CD14-positive monocyte (primary cell): ENCODE measurements at regions not wholly inside any gene's neighbourhood (a gene's known extent, or its start where the extent isn't known, plus 50 kb on each side); places are given as distances from the start of the nearest gene placed in this dataset.

Experiments used
- DNase-seq, 3 donors: peaks; one replicate each; pipeline ENCODE4 v3.0.0-alpha.2; 2011 to 2022
- H2AFZ ChIP-seq: 2 replicates; pipeline ENCODE4 v1.6.0; 2012; ENCODE audit warnings: mild to moderate bottlenecking, low read depth, low read length, inconsistent platforms; ENCODE audit not compliant: insufficient read depth, poor library complexity, severe bottlenecking
- H3K27ac ChIP-seq, 2 donors: 1 replicate in 1 of 2; 2 replicates in 1 of 2; pipeline ENCODE4 v1.5.1; 2012 to 2013; ENCODE audit warnings: low read length in 2 of 2, control low read depth in 1 of 2, inconsistent platforms in 1 of 2, low read depth in 1 of 2, mild to moderate bottlenecking in 1 of 2
- H3K27me3 ChIP-seq, 2 donors: one replicate each; pipeline versions ENCODE4 v1.6.0 to v1.6.1; 2011 to 2013; ENCODE audit warnings: low read length in 2 of 2; ENCODE audit not compliant: control insufficient read depth in 2 of 2, insufficient read depth in 2 of 2
- H3K36me3 ChIP-seq, 2 donors: replicated peaks in 1 of 2; 1 replicate in 1 of 2; 2 replicates in 1 of 2; pipeline versions ENCODE4 v1.5.1 to v1.6.1; 2012 to 2013; ENCODE audit warnings: low read length in 2 of 2, control low read depth in 1 of 2, inconsistent platforms in 1 of 2, mild to moderate bottlenecking in 1 of 2; ENCODE audit not compliant: insufficient read depth in 2 of 2, control insufficient read depth in 1 of 2
- H3K4me1 ChIP-seq, 2 donors: 1 replicate in 1 of 2; 2 replicates in 1 of 2; pipeline versions ENCODE4 v1.5.1 to v1.6.1; 2012 to 2013; ENCODE audit warnings: low read length in 2 of 2, control low read depth in 1 of 2, inconsistent platforms in 1 of 2, mild to moderate bottlenecking in 1 of 2, moderate library complexity in 1 of 2; ENCODE audit not compliant: insufficient read depth in 2 of 2, control insufficient read depth in 1 of 2
- H3K4me2 ChIP-seq: replicated peaks from 2 replicates; pipeline ENCODE3; 2012; ENCODE audit warnings: low read length, moderate library complexity, mild to moderate bottlenecking; ENCODE audit not compliant: poor library complexity, severe bottlenecking; ENCODE audit errors: extremely low read depth
- H3K4me3 ChIP-seq, 3 experiments: fragments of 200-600 bp in 1 of 3; sonication (generic) in 1 of 3; replicated peaks in 1 of 3; 1 replicate in 2 of 3; 2 replicates in 1 of 3; pipeline ENCODE4 v1.5.1; 2011 to 2013; ENCODE audit warnings: low read length in 3 of 3, mild to moderate bottlenecking in 3 of 3, control low read depth in 2 of 3, low read depth in 2 of 3, inconsistent platforms in 1 of 3, moderate library complexity in 1 of 3
- H3K79me2 ChIP-seq: 2 replicates; pipeline ENCODE4 v1.6.0; 2012; ENCODE audit warnings: mild to moderate bottlenecking, control low read depth, inconsistent platforms, low read length, moderate library complexity; ENCODE audit not compliant: insufficient read depth
- H3K9ac ChIP-seq: 2 replicates; pipeline ENCODE4 v1.6.0; 2017; ENCODE audit warnings: low read length, mild to moderate bottlenecking; ENCODE audit not compliant: insufficient read depth, poor library complexity, severe bottlenecking
- H3K9me3 ChIP-seq, 2 donors: replicated peaks in 1 of 2; 1 replicate in 1 of 2; 2 replicates in 1 of 2; pipeline versions ENCODE4 v1.5.1 to v1.6.1; 2012 to 2013; ENCODE audit warnings: low read length in 2 of 2, control low read depth in 1 of 2; ENCODE audit not compliant: control insufficient read depth in 1 of 2, insufficient read depth in 1 of 2
- H4K20me1 ChIP-seq: 2 replicates; pipeline ENCODE4 v1.6.0; 2012; ENCODE audit warnings: mild to moderate bottlenecking, low read length, control low read depth, moderate library complexity; ENCODE audit not compliant: insufficient read depth
- H3K27ac Mint-ChIP-seq, 7 donors: one replicate each; pipeline ENCODE4 v1.8.0; 2020; ENCODE audit warnings: mild to moderate bottlenecking in 7 of 7, mixed read lengths in 7 of 7, moderate library complexity in 6 of 7, inconsistent platforms in 2 of 7
- H3K27me3 Mint-ChIP-seq, 3 donors: one replicate each; pipeline ENCODE4 v1.8.0; 2021 to 2022; ENCODE audit warnings: low read depth in 3 of 3, mild to moderate bottlenecking in 3 of 3, mixed read lengths in 3 of 3, moderate library complexity in 3 of 3, inconsistent platforms in 1 of 3
- H3K36me3 Mint-ChIP-seq, 2 donors: one replicate each; pipeline ENCODE4 v1.8.0; 2020; ENCODE audit warnings: mixed read lengths in 2 of 2, inconsistent platforms in 1 of 2, mild to moderate bottlenecking in 1 of 2
- H3K4me1 Mint-ChIP-seq: one replicate; pipeline ENCODE4 v1.8.0; 2020; ENCODE audit warnings: mild to moderate bottlenecking, mixed read lengths
- H3K4me3 Mint-ChIP-seq, 2 donors: one replicate each; pipeline ENCODE4 v1.8.0; 2020; ENCODE audit warnings: mild to moderate bottlenecking in 2 of 2, mixed read lengths in 2 of 2, moderate library complexity in 1 of 2
- H3K9me3 Mint-ChIP-seq, 7 donors: one replicate each; pipeline ENCODE4 v1.8.0; 2020 to 2022; ENCODE audit warnings: mixed read lengths in 7 of 7, mild to moderate bottlenecking in 6 of 7, moderate library complexity in 6 of 7, inconsistent platforms in 2 of 7
- WGBS: methylation state at CpG from one replicate; pipeline ENCODE4 v1.1.5; 2013; ENCODE audit warnings: missing lambda C conversion rate; ENCODE audit not compliant: insufficient coverage; 5-methylcytosine and 5-hydroxymethylcytosine counted together
- intact Hi-C, 2 donors: fragments of 100-400 bp; cut with micrococcal nuclease; formaldehyde crosslinking; loops; one replicate each; pipeline versions ENCODE4 v1.15.0 to v1.15.1; 2023
- TF ChIP-seq, protein P1 (sequence below): fragments of 200-600 bp; IDR thresholded peaks from one replicate; pipeline ENCODE4 v1.8.0; 2022; ENCODE audit warnings: antibody characterized with exemption, mild to moderate bottlenecking

DNA sequence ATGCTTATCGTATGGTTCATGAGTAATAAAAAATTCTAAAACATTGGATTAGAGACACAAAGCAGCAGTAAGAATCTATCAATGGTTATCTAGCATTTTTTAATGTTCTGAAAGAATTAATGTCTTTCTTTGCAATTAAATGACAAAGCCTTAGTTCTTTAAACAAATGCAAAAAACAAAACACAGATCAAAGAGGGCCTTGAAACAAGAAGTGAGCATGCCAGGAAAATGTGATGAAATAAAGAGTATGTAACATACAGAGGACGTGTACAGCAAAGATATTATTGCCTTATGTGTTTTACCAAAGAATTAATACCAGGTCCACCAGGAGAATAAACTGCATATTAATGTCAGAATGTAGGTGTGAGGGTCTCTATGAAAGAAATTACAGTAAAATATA lies 812.3 kb upstream of the GRAMD2B start:
- H3K27ac Mint-ChIP-seq = no peak overlapping the region
- Histone ChIP-seq H3K9me3 (no peaks in the 10 kb centered on the region), H3K27me3 (no peaks in the 10 kb centered on the region), H4K20me1 (no peaks in the 10 kb centered on the region), H3K79me2 (no peaks in the 10 kb centered on the region), H3K4me3 (no peak overlapping the region), H2AFZ (no peak overlapping the region), H3K9ac (no peak overlapping the region), H3K36me3 (no peaks in the 10 kb centered on the region), H3K27ac (no peak overlapping the region), H3K4me1 (no peaks in the 10 kb centered on the region), H3K4me2 (no peak overlapping the region)
- no peak for DNase-seq
- H3K9me3 Mint-ChIP-seq = peaks cover 2 to 9% (median 3%) of the 10 kb centered on the region in 7 donors
- no peaks in the 10 kb centered on the region for H3K27me3 Mint-ChIP-seq
- WGBS = no CpG with 5 or more reads among the region's 2 CpGs
- H3K4me1 Mint-ChIP-seq = no peaks in the 10 kb centered on the region
- no peaks in the 10 kb centered on the region for H3K36me3 Mint-ChIP-seq
- H3K4me3 Mint-ChIP-seq = no peak overlapping the region
- intact Hi-C loops = no loop called here
- TF ChIP-seq, protein P1, sequence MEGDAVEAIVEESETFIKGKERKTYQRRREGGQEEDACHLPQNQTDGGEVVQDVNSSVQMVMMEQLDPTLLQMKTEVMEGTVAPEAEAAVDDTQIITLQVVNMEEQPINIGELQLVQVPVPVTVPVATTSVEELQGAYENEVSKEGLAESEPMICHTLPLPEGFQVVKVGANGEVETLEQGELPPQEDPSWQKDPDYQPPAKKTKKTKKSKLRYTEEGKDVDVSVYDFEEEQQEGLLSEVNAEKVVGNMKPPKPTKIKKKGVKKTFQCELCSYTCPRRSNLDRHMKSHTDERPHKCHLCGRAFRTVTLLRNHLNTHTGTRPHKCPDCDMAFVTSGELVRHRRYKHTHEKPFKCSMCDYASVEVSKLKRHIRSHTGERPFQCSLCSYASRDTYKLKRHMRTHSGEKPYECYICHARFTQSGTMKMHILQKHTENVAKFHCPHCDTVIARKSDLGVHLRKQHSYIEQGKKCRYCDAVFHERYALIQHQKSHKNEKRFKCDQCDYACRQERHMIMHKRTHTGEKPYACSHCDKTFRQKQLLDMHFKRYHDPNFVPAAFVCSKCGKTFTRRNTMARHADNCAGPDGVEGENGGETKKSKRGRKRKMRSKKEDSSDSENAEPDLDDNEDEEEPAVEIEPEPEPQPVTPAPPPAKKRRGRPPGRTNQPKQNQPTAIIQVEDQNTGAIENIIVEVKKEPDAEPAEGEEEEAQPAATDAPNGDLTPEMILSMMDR = no peak

DNA sequence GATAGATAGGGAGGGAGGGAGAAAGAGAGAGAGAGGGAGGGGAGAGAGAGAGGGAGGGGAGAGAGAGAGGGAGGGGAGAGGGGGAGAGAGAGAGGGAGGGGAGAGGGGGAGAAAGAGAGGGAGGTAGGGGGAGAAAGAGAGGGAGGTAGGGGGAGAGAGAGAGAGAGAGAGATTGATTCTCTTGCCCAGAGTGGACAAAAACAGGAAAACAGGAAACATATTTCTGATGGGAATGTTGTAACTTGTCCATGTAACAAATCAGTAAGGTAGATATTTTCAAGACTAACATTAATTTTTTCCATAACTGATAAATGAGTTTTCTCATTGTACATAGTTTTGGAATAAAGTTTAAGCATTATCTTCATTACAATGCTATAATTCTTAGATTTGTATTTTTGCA lies 811.7 kb upstream of the GRAMD2B start:
- peaks cover 0 to 9% (median 3%) of the 10 kb centered on the region in 7 donors for H3K9me3 Mint-ChIP-seq
- no peaks in the 10 kb centered on the region for H3K9me3 ChIP-seq
- H3K27me3 ChIP-seq = no peaks in the 10 kb centered on the region
- TF ChIP-seq, protein P1 = no peak
- no peak overlapping the region for H3K4me3 ChIP-seq
- H3K27ac ChIP-seq = no peak overlapping the region
- H3K9ac ChIP-seq = no peak overlapping the region
- H3K36me3 Mint-ChIP-seq = no peaks in the 10 kb centered on the region
- no peak overlapping the region for H3K27ac Mint-ChIP-seq
- H2AFZ ChIP-seq = no peak overlapping the region
- intact Hi-C loops = no loop called here
- H3K4me2 ChIP-seq = no peak overlapping the region
- no peaks in the 10 kb centered on the region for H3K4me1 Mint-ChIP-seq
- H3K79me2 ChIP-seq = no peaks in the 10 kb centered on the region
- H3K27me3 Mint-ChIP-seq = no peaks in the 10 kb centered on the region
- DNase-seq = no peak
- no peaks in the 10 kb centered on the region for H4K20me1 ChIP-seq
- no peaks in the 10 kb centered on the region for H3K4me1 ChIP-seq
- no peak overlapping the region for H3K4me3 Mint-ChIP-seq
- H3K36me3 ChIP-seq = no peaks in the 10 kb centered on the region
